ENCODE measurements at regions not wholly inside any gene's neighbourhood (a gene's known extent, or its start where the extent isn't known, plus 50 kb on each side); places are given as distances from the start of the nearest gene placed in this dataset.

DNA sequence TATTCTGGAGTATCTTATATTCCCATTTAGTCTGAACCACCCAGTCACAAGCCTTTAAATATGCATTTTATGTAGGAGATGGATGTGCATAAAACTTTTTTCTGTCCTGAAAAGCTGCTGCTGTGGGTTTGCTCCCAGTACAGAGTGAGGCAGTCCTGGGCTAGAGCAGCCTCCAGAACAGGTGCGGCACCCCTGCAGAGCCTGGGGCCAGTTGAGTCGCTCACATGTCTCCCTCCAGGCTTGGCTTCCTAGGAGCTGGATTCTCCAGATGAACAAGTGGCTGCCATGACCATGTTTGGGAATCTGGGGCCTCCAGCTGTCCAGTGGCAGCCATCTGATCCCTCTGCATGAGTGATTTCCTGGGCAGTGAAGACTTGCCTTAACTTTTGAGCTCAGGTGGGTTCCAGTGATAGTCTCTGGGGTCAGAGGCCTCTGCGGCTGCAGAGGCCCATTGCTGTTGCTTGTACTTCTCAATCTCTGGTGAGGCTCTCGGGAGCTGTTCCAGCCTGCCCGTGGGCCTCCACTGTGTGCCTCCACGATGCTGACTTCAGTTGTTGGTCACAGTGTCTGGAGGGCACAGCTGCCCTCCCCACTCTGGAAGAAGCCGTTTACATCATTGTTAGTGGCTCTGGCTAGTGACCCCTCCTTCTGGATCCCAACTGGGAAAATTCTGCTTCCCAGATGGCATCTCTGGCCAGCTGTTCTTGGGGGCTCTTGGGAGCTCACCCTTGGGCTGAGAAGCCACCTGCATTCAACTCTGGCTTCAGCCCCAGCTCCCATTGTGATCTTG is 120.4 kb downstream of the EMX2 start:
- TF ChIP-seq, protein P1, sequence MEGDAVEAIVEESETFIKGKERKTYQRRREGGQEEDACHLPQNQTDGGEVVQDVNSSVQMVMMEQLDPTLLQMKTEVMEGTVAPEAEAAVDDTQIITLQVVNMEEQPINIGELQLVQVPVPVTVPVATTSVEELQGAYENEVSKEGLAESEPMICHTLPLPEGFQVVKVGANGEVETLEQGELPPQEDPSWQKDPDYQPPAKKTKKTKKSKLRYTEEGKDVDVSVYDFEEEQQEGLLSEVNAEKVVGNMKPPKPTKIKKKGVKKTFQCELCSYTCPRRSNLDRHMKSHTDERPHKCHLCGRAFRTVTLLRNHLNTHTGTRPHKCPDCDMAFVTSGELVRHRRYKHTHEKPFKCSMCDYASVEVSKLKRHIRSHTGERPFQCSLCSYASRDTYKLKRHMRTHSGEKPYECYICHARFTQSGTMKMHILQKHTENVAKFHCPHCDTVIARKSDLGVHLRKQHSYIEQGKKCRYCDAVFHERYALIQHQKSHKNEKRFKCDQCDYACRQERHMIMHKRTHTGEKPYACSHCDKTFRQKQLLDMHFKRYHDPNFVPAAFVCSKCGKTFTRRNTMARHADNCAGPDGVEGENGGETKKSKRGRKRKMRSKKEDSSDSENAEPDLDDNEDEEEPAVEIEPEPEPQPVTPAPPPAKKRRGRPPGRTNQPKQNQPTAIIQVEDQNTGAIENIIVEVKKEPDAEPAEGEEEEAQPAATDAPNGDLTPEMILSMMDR (IDR thresholded peaks at IDR 0.05; ENCODE audit: low read length), result no peak
- TF ChIP-seq EZH2 (IDR thresholded peaks at IDR 0.05; ENCODE audit: borderline replicate concordance, low read length), result no peak

All from OCI-LY1 (cell line).